Right kidney (tissue), 1 donor: ENCODE measurements at regions not wholly inside any gene's neighbourhood (a gene's known extent, or its start where the extent isn't known, plus 50 kb on each side); places are given as distances from the start of the nearest gene placed in this dataset.
"Not testable (repeated sequence)": the region's sequence is repeated elsewhere in the genome, so short reads cannot be mapped to it uniquely, and the experiment has no call there.

Source experiments
- DNase-seq: peaks from one replicate; pipeline ENCODE4 v3.0.0-alpha.2; 2016

DNA sequence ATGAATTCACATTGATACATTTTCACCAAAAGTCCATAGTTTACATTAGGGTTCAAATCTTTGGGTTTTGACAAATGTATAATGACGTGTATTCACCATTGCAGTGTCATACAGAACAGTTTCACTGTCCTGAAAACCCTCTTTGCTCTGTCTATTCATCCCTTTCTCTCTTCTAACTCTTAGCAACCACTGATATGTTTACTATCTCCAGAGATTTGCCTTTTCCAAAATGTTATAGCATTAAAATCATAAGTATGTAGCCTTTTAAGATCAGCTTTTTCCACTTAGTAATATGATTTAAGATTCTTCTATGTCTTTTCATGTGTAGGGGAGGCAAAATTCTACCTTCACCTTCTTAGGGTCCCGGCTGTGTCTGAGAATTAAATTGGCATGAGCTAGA is 203.8 kb downstream of the TPRG1 start:
- no peak for DNase-seq

DNA sequence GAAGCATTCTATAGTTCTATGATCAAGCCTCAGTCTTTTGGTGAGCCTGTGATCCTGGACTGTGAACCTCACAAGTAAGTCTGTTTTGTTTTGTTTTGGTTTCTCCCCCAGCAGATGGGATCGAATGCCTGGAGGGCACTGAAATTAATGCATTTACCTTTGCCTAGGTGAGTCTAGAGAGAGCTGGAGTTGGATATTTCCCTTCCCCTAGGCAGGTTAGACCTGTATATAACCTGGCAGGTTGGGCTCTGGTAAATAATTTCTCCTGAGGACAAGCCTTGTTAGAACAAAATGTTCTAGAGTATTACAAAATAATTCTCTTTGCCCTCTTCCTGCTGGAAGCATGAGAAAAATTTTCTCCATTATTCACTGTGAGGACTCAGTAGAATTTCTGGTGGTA is 211.9 kb downstream of the TPRG1 start:
- no peak for DNase-seq

DNA sequence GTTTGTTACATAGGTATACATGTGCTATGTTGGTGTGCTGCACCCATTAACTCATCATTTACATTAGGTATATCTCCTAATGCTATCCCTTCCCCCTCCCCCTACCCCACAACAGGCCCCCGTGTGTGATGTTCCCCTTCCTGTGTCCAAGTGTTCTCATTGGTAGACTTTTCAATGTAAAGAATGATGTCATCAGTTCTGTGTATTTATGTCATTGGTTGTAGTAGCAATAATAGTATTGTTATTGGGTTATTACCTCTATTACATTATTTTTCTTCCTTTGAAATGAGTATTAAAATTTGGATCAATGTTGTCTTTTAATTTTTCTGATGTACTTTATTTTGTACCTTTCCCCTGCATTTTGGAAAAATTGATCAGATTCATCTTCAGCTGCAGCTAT is 214.1 kb downstream of the TPRG1 start:
- DNase-seq = not testable (repeated sequence)

DNA sequence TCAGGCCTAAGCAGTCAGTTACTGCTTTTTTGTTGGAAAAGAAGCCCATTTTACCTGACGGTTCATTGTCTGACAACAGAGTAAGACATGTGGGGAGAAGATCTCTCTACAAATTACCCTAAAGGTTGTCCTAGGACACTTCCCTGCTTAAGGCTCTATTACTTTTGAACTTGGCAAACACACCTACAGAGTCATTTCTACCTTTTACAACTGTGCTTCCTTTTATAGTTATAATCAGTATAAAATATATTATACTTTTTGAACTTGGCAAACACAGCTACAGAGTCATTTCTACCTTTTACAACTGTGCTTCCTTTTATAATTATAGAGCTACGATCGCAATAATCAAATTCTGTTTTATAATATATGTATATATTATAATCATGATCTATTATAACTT is 215.0 kb downstream of the TPRG1 start:
- DNase-seq = no peak

GRCh38 chr3:189389346-189389745 is 217.6 kb downstream of the TPRG1 start:
- no peak for DNase-seq

GRCh38 chr3:189393598-189393997 is 221.8 kb downstream of the TPRG1 start:
- DNase-seq = no peak

DNA sequence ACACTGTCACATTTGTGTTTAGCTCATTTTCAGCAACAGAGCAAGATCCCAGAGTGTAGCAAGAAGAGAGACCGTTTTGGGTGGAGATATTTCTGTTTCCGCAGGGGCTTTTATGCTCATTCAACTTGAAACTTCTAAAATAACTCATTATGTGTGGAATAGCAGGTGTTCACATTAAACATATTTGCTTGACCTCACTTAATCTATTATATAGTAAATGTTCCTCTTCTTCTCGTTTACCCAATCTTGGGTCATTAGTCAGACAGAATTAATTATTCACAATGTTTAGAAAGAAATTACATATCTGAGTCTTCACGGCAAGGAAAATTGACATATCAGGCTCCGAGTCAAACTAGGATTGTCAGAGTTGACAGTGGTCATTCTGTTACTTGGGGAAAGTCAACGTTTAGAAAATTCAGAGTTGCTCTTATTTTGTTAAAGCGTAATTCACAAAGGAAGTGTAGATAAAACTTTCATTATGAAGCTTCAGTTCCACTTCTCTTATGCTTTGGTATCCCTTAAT is 222.9 kb downstream of the TPRG1 start:
- no peak for DNase-seq

DNA sequence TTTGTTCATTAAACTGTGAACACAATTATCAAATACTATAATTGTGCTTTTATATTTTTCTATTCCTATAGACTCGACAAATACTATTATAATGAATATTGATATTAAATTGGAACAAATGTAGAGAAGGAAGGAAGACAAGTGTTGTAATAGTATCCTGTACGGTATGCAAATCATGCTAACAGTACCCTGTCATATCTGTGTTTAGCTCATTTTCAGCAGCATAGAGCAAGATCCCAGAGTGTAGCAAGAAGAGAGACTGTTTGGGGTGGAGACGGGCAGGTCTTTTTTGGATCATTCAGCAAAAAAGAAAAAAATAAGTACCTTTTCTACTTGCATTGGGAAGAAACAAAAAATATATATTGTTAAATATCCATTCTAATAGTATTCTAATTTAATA is 224.1 kb downstream of the TPRG1 start:
- DNase-seq = no peak

GRCh38 chr3:189398656-189399055 is 226.9 kb downstream of the TPRG1 start:
- no peak for DNase-seq

DNA sequence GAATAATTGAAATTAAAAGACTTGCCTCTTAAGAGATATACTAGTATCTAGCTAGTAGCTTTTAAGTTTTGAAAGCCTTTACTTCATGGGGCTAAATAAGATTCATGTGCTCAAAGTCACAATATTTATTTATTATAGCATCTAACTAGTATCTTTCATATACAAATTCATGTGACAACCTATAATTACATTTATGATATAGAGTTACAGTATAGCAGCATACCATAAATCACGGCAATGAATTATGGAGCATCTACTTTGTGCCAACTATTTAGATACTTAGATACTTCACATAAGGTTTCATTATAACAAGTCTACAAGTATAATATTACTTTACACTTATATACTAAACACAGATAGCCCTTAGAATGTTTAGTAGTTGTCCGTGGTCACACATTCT is 229.4 kb downstream of the TPRG1 start:
- no peak for DNase-seq

GRCh38 chr3:189403194-189403593 is 228.0 kb upstream of the TP63 start:
- no peak for DNase-seq

- no peak for DNase-seq
Observed at GRCh38 chr3:189404024-189404423, 227.2 kb upstream of the TP63 start.

DNA sequence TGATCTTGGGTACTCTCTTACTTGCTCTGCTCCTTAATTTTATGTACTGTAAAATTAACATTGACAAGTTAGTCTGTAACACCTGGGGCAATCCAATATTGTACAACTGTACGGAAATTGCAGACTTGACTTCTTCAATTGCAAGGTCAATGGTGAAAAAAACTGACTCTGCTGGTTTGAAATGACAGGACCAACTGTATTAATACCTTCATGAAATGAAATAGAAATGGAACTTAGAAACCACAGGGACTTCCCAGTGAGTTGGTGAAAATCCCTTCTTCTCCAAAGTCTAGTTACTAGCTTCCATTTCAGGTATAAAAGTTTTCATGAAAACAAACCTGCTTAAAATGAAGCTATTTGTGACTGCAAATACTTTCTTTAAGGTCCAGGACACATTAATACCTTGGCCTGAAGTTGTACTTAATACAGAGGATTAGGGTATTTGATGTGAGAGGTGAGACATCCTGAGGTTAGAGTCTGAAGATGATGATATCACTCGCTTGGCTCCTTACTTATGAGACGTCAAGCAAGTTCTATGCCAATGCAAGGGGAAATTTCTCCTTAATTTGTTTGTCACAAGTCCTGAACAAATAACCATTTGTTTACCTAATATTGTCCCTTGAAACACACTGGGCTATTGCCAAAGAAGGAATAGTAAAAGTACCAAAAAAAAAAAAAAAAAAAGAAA is 226.2 kb upstream of the TP63 start:
- DNase-seq = no peak

- no peak for DNase-seq
Observed at GRCh38 chr3:189406148-189406547, 225.0 kb upstream of the TP63 start.

DNA sequence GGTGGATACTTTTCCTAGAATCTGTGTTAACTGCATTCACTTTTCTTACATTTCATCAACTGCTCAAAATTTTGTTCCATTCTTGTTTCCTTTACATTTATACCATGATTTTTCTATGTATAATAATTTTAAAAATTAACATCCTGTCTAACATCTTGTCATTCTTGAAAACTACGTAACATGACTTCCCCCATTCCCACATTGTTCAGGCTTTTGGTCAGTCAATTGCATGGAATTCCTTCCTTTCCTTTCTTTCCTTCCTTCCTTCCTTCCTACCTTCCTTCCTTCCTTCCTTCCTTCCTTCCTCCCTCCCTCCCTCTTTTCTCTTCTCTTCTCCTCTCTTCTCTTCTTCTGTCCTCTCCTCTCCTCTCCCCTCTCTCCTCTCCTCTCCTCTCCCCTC is 220.7 kb upstream of the TP63 start:
- DNase-seq = no peak

DNA sequence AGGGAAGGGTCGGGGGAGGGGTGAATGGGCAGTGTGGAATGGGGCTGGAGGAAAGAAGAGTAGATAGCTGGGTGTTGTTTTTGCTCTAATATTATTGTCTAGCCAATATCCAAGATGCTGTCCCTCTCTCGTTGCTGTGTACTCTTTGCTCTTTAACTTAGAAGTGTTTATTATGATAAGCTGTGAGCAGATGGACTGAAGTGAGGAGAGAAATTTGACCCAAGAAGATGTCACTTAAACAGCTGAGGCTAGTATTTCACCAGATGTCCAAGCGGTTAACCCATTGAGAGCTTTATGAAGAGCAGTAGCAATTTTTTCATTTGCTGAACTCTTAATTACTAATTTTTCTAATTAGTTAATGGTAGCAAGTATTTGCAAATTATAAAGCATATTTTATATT is 212.2 kb upstream of the TP63 start:
- DNase-seq = no peak

GRCh38 chr3:189419683-189420082 is 211.5 kb upstream of the TP63 start:
- no peak for DNase-seq

DNA sequence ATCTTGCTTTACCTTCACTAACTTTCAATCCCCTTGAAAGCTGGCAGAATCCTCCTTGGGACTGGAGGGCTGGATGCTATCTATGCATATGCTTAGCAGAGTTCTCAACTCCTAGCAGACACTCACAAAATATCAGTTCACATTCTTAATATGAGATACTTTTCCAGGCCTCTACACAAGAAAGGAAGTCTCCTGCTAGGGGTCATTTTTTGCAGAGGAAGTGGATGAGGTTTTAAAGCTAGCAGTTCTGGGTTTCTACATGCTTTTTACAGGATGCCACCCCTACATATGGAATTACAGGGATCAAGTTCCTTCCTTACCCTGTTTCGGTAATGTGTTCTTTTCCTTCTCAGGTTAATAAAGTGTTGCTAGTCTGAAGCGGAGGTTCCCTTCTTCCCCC is 206.3 kb upstream of the TP63 start:
- no peak for DNase-seq

DNA sequence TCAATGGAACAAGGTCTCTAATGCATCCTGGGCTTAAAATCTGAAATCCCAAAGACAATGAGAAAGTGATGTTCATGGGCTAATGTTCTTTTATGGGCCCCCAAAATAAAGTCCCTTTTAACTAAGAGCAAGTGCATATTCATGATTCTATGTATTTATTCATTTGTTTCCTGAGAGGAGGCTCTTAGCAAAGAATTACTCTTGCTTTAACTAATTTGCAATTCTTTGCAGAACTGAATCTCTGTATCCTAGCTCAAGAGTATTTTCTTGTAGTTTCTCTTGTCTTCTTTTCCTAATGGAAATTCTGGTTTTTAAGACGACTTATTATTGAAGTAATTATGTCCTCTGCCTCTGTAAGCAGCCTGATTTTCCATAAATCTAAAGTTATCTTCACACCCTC is 202.2 kb upstream of the TP63 start:
- no peak for DNase-seq

GRCh38 chr3:189430166-189430565 is 201.0 kb upstream of the TP63 start:
- DNase-seq = no peak

GRCh38 chr3:189442257-189442656 is 188.9 kb upstream of the TP63 start:
- not testable (repeated sequence) for DNase-seq

DNA sequence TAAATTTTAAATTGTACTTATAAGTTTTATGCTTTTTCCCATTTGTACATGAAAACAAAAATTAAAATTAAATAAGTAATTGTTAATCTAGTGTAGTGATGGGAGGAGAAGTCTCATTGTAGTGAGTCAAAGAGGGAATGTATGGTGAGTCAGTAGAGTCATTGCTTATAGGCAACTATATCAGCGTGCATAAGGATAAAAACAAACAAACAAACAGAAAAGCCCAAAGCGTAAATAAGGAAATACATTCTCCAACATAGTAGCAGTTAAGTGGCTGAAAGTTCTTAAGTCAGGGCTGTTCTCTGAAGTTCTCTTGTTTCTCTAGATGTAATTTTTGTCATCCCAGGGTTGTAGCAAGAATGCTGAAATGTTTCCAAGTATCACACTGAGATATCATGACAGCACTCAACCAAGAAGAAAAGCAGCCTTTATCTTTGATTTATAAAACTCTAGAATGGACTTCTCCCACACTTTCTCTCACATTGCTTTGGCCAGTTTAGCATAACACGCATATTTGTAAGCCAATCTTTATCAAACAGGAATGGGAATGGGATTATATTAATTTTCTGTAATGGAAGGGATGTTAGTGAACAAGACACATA is 184.1 kb upstream of the TP63 start:
- DNase-seq = no peak

GRCh38 chr3:189449084-189449483 is 182.1 kb upstream of the TP63 start:
- no peak for DNase-seq

GRCh38 chr3:189455009-189455408 is 176.2 kb upstream of the TP63 start:
- DNase-seq = no peak
